Endodermal cell (in vitro differentiated cells): ENCODE measurements at regions not wholly inside any gene's neighbourhood (a gene's known extent, or its start where the extent isn't known, plus 50 kb on each side); places are given as distances from the start of the nearest gene placed in this dataset.

Experiments used
- DNase-seq: peaks from one replicate; pipeline ENCODE4 v3.0.0-alpha.2; 2017
- H3K27ac ChIP-seq: 2 replicates; pipeline ENCODE4 v1.5.1; 2013; ENCODE audit warnings: mild to moderate bottlenecking, low read depth, low read length, moderate library complexity
- H3K27me3 ChIP-seq: 2 replicates; pipeline ENCODE4 v1.6.1; 2013; ENCODE audit warnings: mild to moderate bottlenecking, low read length, moderate library complexity; ENCODE audit not compliant: insufficient read depth, control insufficient read depth, poor library complexity, severe bottlenecking
- H3K36me3 ChIP-seq: 2 replicates; pipeline ENCODE4 v1.7.0; 2013; ENCODE audit warnings: mild to moderate bottlenecking, low read length, moderate library complexity; ENCODE audit not compliant: control insufficient read depth, insufficient read depth
- H3K4me1 ChIP-seq: one replicate; pipeline ENCODE4 v1.7.0; 2013; ENCODE audit warnings: low read length; ENCODE audit not compliant: control insufficient read depth, insufficient read depth
- H3K4me3 ChIP-seq: 2 replicates; pipeline ENCODE4 v1.5.1; 2013; ENCODE audit warnings: mild to moderate bottlenecking, low read length, moderate library complexity
- H3K9ac ChIP-seq: 2 replicates; pipeline ENCODE4 v1.6.1; 2013; ENCODE audit warnings: mild to moderate bottlenecking, low read length, moderate library complexity; ENCODE audit not compliant: poor library complexity, severe bottlenecking; ENCODE audit errors: extremely low read depth
- H3K9me3 ChIP-seq: 2 replicates; pipeline ENCODE4 v1.6.1; 2013; ENCODE audit warnings: mild to moderate bottlenecking, low read length, moderate library complexity; ENCODE audit not compliant: control insufficient read depth
- H3K27ac Mint-ChIP-seq: 2 replicates; pipeline ENCODE4 v1.8.0; 2020; ENCODE audit warnings: mixed read lengths
- H3K27me3 Mint-ChIP-seq: 2 replicates; pipeline ENCODE4 v1.8.0; 2021; ENCODE audit warnings: mild to moderate bottlenecking, mixed read lengths; ENCODE audit not compliant: insufficient read depth
- H3K36me3 Mint-ChIP-seq: 2 replicates; pipeline ENCODE4 v1.8.0; 2020; ENCODE audit warnings: low read depth, mixed read lengths
- H3K4me1 Mint-ChIP-seq: 2 replicates; pipeline ENCODE4 v1.8.0; 2020; ENCODE audit warnings: mixed read lengths
- H3K4me3 Mint-ChIP-seq: 2 replicates; pipeline ENCODE4 v1.8.0; 2020; ENCODE audit warnings: mild to moderate bottlenecking, moderate library complexity, mixed read lengths
- H3K9me3 Mint-ChIP-seq: 2 replicates; pipeline ENCODE4 v1.8.0; 2020; ENCODE audit warnings: mild to moderate bottlenecking, mixed read lengths
- CTCF ChIP-seq: fragments of 200-600 bp; sonication (generic); conservative IDR thresholded peaks from 2 replicates; pipeline ENCODE4 v1.5.0; 2021; ENCODE audit warnings: antibody characterized with exemption, mild to moderate bottlenecking
- WGBS, 2 experiments: methylation state at CpG; one replicate each; pipeline versions ENCODE4 v1.1.5 to v1.1.7; 2013; ENCODE audit warnings: missing lambda C conversion rate in 2 of 2, mixed read lengths in 1 of 2; ENCODE audit not compliant: insufficient coverage in 1 of 2, insufficient read length in 1 of 2; 5-methylcytosine and 5-hydroxymethylcytosine counted together

GRCh38 chr9:78543353-78543752 is 246.4 kb downstream of the PSAT1 start:
- H3K27me3 Mint-ChIP-seq, result no peaks in the 10 kb centered on the region
- no peak for DNase-seq
- H3K9me3 ChIP-seq, result peaks cover under 1% of the 10 kb centered on the region
- no peaks in the 10 kb centered on the region for H3K36me3 Mint-ChIP-seq
- no peak overlapping the region for H3K9ac ChIP-seq
- H3K4me1 Mint-ChIP-seq, result peaks cover 28% of the 10 kb centered on the region
- H3K4me1 ChIP-seq, result peaks cover 5% of the 10 kb centered on the region
- TF ChIP-seq CTCF, result no peak
- H3K36me3 ChIP-seq, result no peaks in the 10 kb centered on the region
- peak overlapping the region; percentile 92 for H3K27ac ChIP-seq
- peaks cover 8% of the 10 kb centered on the region for H3K9me3 Mint-ChIP-seq
- peaks cover 9% of the 10 kb centered on the region for H3K27me3 ChIP-seq
- no peak overlapping the region for H3K4me3 Mint-ChIP-seq
- 60 to 85% methylated on average over 1 to 3 of the region's 3 CpGs for WGBS, 2 experiments
- H3K27ac Mint-ChIP-seq, result no peak overlapping the region
- no peak overlapping the region for H3K4me3 ChIP-seq

GRCh38 chr9:78544230-78544629 is 247.3 kb downstream of the PSAT1 start:
- no peaks in the 10 kb centered on the region for H3K36me3 ChIP-seq
- Mint-ChIP-seq H3K36me3 (no peaks in the 10 kb centered on the region), H3K4me3 (no peak overlapping the region), H3K9me3 (peaks cover 12% of the 10 kb centered on the region), H3K4me1 (peaks cover 28% of the 10 kb centered on the region), H3K27me3 (no peaks in the 10 kb centered on the region), H3K27ac (no peak overlapping the region)
- no peak overlapping the region for H3K4me3 ChIP-seq
- 95 to 98% methylated on average over 5 of the region's 5 CpGs for WGBS, 2 experiments
- H3K27ac ChIP-seq, result peak overlapping the region; percentile 86
- peaks cover 9% of the 10 kb centered on the region for H3K27me3 ChIP-seq
- no peak overlapping the region for H3K9ac ChIP-seq
- DNase-seq, result no peak
- TF ChIP-seq CTCF, result no peak
- peaks cover 5% of the 10 kb centered on the region for H3K4me1 ChIP-seq
- H3K9me3 ChIP-seq, result peaks cover 9% of the 10 kb centered on the region

GRCh38 chr9:78547831-78548230 is 250.9 kb downstream of the PSAT1 start:
- H3K4me3 Mint-ChIP-seq, result no peak overlapping the region
- H3K4me1 ChIP-seq, result peaks cover 1% of the 10 kb centered on the region

More at GRCh38 chr9:78547831-78548230, 250.9 kb downstream of the PSAT1 start:
- H3K9ac ChIP-seq, result no peak overlapping the region
- no peaks in the 10 kb centered on the region for H3K27me3 Mint-ChIP-seq
- no peak for DNase-seq
- H3K27me3 ChIP-seq, result peaks cover 9% of the 10 kb centered on the region
- no peaks in the 10 kb centered on the region for H3K36me3 Mint-ChIP-seq
- TF ChIP-seq CTCF, result no peak
- no peak overlapping the region for H3K27ac Mint-ChIP-seq
- 100% methylated on average over 1 of the region's 1 CpG; no CpG with 5 or more reads in 1 of the 2 experiments for WGBS, 2 experiments
- H3K4me3 ChIP-seq, result no peak overlapping the region
- no peak overlapping the region for H3K27ac ChIP-seq
- peaks cover 12% of the 10 kb centered on the region for H3K9me3 Mint-ChIP-seq
- no peaks in the 10 kb centered on the region for H3K36me3 ChIP-seq
- peaks cover 11% of the 10 kb centered on the region for H3K4me1 Mint-ChIP-seq
- peaks cover 11% of the 10 kb centered on the region for H3K9me3 ChIP-seq
